ENCODE measurements at regions not wholly inside any gene's neighbourhood (a gene's known extent, or its start where the extent isn't known, plus 50 kb on each side); places are given as distances from the start of the nearest gene placed in this dataset.

DNA sequence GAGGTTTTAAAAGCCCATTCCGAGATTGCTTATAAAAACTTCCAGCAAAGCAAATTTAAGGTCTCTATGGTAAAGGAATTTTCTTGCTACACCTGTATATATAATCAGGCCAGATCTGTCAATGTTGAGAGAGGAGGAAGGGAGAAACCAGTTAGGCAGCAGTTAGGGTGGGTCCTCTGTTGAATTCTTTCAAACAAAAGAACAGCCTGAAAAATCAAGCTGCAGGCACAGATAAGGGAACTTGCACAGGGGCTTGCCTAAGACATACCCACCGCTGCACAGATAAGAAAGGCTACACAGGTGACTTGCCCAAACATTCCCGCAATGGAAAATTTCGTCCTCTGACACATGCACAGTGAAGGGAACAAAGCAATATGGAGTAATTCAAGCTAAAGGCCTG is 59.8 kb upstream of the IMMP2L start:
- Histone ChIP-seq H3K27ac (ENCODE audit: low read depth, low read length) (no peak overlapping the region), H3K36me3 (ENCODE audit: control insufficient read depth, insufficient read depth, low read length) (no peaks in the 10 kb centered on the region), H3K9me3 (ENCODE audit: control insufficient read depth, insufficient read depth, low read length) (no peaks in the 10 kb centered on the region), H3K27me3 (ENCODE audit: control insufficient read depth, insufficient read depth, low read length) (no peaks in the 10 kb centered on the region), H3K4me3 (ENCODE audit: low read depth, low read length) (no peak overlapping the region), H3K9ac (ENCODE audit: low read depth, low read length) (no peak overlapping the region), H3K4me1 (ENCODE audit: control insufficient read depth, insufficient read depth, low read length) (no peaks in the 10 kb centered on the region)

All from HUES48 (cell line).